ENCODE measurements at regions not wholly inside any gene's neighbourhood (a gene's known extent, or its start where the extent isn't known, plus 50 kb on each side); places are given as distances from the start of the nearest gene placed in this dataset.

GRCh38 chr5:143572671-143573070 is 169.2 kb upstream of the NR3C1 start:
- no peak for TF ChIP-seq CTCF (conservative IDR thresholded peaks at IDR 0.05 in 1 of 2, IDR thresholded peaks at IDR 0.05 in 1 of 2; ENCODE audit: low read depth in 1 of 2, low read length in 2 of 2)
- no peak for TF ChIP-seq EZH2 (IDR thresholded peaks at IDR 0.05; ENCODE audit: low read length, missing control alignments)

All from fibroblast of lung (primary cell).